A673 (cell line): ENCODE measurements at regions not wholly inside any gene's neighbourhood (a gene's known extent, or its start where the extent isn't known, plus 50 kb on each side); places are given as distances from the start of the nearest gene placed in this dataset.

Source experiments
- EZH2 ChIP-seq: fragments of 200-600 bp; sonication (generic); IDR thresholded peaks from 2 replicates; pipeline ENCODE4 v1.6.1; 2017; ENCODE audit warnings: borderline replicate concordance, low read depth, mild to moderate bottlenecking, mixed read lengths, antibody characterized with exemption, low read length; ENCODE audit not compliant: poor library complexity, severe bottlenecking
- TF ChIP-seq, protein P1 (sequence below): fragments of 300-800, 200-600 bp; sonication (generic); conservative IDR thresholded peaks from 2 replicates; pipeline ENCODE4 v1.5.1; 2017; ENCODE audit warnings: low read depth, mild to moderate bottlenecking, antibody characterized with exemption, low read length, moderate library complexity, mixed read lengths

DNA sequence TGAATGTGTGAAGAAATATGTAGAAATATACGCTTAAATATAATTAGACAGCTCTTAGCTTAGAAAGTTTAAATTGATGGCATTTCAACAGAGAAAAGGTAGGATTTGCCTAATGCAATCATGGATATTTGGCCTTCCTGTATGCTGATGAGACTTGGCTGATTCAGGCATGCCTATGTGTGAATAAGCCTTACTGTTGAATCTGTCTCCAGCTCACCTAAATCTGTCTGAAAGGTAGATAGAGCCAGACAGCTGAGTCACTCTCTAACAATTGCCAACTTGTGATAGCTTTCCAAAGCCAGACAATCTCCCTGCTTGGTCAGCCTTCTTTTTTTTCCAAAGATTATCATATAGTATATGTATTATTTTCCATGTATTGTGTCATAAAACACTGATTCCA lies 92.8 kb upstream of the FLRT2 start:
- TF ChIP-seq, protein P1, sequence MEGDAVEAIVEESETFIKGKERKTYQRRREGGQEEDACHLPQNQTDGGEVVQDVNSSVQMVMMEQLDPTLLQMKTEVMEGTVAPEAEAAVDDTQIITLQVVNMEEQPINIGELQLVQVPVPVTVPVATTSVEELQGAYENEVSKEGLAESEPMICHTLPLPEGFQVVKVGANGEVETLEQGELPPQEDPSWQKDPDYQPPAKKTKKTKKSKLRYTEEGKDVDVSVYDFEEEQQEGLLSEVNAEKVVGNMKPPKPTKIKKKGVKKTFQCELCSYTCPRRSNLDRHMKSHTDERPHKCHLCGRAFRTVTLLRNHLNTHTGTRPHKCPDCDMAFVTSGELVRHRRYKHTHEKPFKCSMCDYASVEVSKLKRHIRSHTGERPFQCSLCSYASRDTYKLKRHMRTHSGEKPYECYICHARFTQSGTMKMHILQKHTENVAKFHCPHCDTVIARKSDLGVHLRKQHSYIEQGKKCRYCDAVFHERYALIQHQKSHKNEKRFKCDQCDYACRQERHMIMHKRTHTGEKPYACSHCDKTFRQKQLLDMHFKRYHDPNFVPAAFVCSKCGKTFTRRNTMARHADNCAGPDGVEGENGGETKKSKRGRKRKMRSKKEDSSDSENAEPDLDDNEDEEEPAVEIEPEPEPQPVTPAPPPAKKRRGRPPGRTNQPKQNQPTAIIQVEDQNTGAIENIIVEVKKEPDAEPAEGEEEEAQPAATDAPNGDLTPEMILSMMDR, result no peak
- TF ChIP-seq EZH2, result no peak
